ENCODE measurements at regions not wholly inside any gene's neighbourhood (a gene's known extent, or its start where the extent isn't known, plus 50 kb on each side); places are given as distances from the start of the nearest gene placed in this dataset.
"Not testable (repeated sequence)": the region's sequence is repeated elsewhere in the genome, so short reads cannot be mapped to it uniquely, and the experiment has no call there.

GRCh38 chr5:75839547-75839946, 122.3 kb upstream of the POC5 start:
- DNase-seq, result no peak

GRCh38 chr5:75837258-75837841, 120.1 kb upstream of the POC5 start:
- no peak for DNase-seq

GRCh38 chr5:75831561-75831960, 114.3 kb upstream of the POC5 start:
- no peak for DNase-seq

- DNase-seq, result no peak
Observed at GRCh38 chr5:75828029-75828428, 110.8 kb upstream of the POC5 start.

GRCh38 chr5:75824323-75824722, 107.1 kb upstream of the POC5 start:
- DNase-seq, result no peak

GRCh38 chr5:75823811-75824210, 106.6 kb upstream of the POC5 start:
- no peak for DNase-seq

- no peak for DNase-seq
Observed at GRCh38 chr5:75818661-75819060, 101.4 kb upstream of the POC5 start.

GRCh38 chr5:75799695-75800094, 82.5 kb upstream of the POC5 start:
- DNase-seq, result not testable (repeated sequence)

- not testable (repeated sequence) for DNase-seq
Observed at GRCh38 chr5:75769338-75769737, 52.1 kb upstream of the POC5 start.
